ENCODE measurements at regions not wholly inside any gene's neighbourhood (a gene's known extent, or its start where the extent isn't known, plus 50 kb on each side); places are given as distances from the start of the nearest gene placed in this dataset.

GRCh38 chr4:153966641-153967040, 177.8 kb upstream of the SFRP2 start:
- TF ChIP-seq CTCF (conservative IDR thresholded peaks at IDR 0.05; ENCODE audit: low read depth, low read length), result no peak
- no peak for TF ChIP-seq EZH2 (IDR thresholded peaks at IDR 0.05; ENCODE audit: borderline replicate concordance, low read depth, low read length, poor library complexity, severe bottlenecking)
